Stomach (tissue), 4 donors: ENCODE measurements at regions not wholly inside any gene's neighbourhood (a gene's known extent, or its start where the extent isn't known, plus 50 kb on each side); places are given as distances from the start of the nearest gene placed in this dataset.

Experiments
- POLR2A ChIP-seq, 4 donors: fragments of 450-650 bp; IDR thresholded peaks; one replicate each; pipeline ENCODE4 v1.6.1; 2016; ENCODE audit warnings: antibody characterized with exemption in 4 of 4, control low read depth in 2 of 4, mild to moderate bottlenecking in 1 of 4, moderate library complexity in 1 of 4
- POLR2AphosphoS5 ChIP-seq, 3 donors: sonication (generic); formaldehyde crosslinking; IDR thresholded peaks; one replicate each; pipeline ENCODE4 v1.6.1; 2016; ENCODE audit warnings: antibody characterized with exemption in 3 of 3
- TF ChIP-seq, protein P1 (sequence below), 7 experiments: fragments of 450-650 bp in 4 of 7; fragments of 200-600 bp in 3 of 7; sonication (generic) in 3 of 7; IDR thresholded peaks; one replicate each; pipeline ENCODE4 v1.5.1; 2016 to 2019; ENCODE audit warnings: antibody characterized with exemption in 7 of 7, control low read depth in 2 of 7, mild to moderate bottlenecking in 1 of 7

- TF ChIP-seq, protein P1, sequence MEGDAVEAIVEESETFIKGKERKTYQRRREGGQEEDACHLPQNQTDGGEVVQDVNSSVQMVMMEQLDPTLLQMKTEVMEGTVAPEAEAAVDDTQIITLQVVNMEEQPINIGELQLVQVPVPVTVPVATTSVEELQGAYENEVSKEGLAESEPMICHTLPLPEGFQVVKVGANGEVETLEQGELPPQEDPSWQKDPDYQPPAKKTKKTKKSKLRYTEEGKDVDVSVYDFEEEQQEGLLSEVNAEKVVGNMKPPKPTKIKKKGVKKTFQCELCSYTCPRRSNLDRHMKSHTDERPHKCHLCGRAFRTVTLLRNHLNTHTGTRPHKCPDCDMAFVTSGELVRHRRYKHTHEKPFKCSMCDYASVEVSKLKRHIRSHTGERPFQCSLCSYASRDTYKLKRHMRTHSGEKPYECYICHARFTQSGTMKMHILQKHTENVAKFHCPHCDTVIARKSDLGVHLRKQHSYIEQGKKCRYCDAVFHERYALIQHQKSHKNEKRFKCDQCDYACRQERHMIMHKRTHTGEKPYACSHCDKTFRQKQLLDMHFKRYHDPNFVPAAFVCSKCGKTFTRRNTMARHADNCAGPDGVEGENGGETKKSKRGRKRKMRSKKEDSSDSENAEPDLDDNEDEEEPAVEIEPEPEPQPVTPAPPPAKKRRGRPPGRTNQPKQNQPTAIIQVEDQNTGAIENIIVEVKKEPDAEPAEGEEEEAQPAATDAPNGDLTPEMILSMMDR (IDR thresholded peaks at IDR 0.05), result no peak
- TF ChIP-seq POLR2A (IDR thresholded peaks at IDR 0.05), result no peak
- TF ChIP-seq POLR2AphosphoS5 (IDR thresholded peaks at IDR 0.05), result no peak
These were observed 102.7 kb upstream of the CD55 start for GRCh38 chr1:207218512-207219362.
